Neural cell (in vitro differentiated cells): ENCODE measurements at regions not wholly inside any gene's neighbourhood (a gene's known extent, or its start where the extent isn't known, plus 50 kb on each side); places are given as distances from the start of the nearest gene placed in this dataset.

Experiments
- CTCF ChIP-seq: fragments of 450-650 bp; IDR thresholded peaks from 2 replicates; pipeline ENCODE4 v1.5.1; 2014; ENCODE audit warnings: antibody characterized with exemption, mild to moderate bottlenecking, moderate library complexity; ENCODE audit not compliant: poor library complexity, severe bottlenecking
- EP300 ChIP-seq: fragments of 450-650 bp; conservative IDR thresholded peaks from 2 replicates; pipeline ENCODE4 v1.6.1; 2014; ENCODE audit warnings: antibody characterized with exemption, mild to moderate bottlenecking, moderate library complexity; ENCODE audit not compliant: poor library complexity, severe bottlenecking
- EZH2 ChIP-seq: fragments of 200-600, 300-800 bp; shearing (Covaris generic), sonication (generic); IDR thresholded peaks from 2 replicates; pipeline ENCODE4 v1.6.1; 2014; ENCODE audit warnings: antibody characterized with exemption, low read length, borderline replicate concordance, mild to moderate bottlenecking; ENCODE audit not compliant: insufficient read depth, poor library complexity, severe bottlenecking
- MXI1 ChIP-seq: fragments of 450-650 bp; conservative IDR thresholded peaks from 2 replicates; pipeline ENCODE4 v1.6.1; 2014; ENCODE audit warnings: antibody characterized with exemption, mild to moderate bottlenecking; ENCODE audit not compliant: poor library complexity, severe bottlenecking
- POLR2AphosphoS5 ChIP-seq: IDR thresholded peaks from 2 replicates; pipeline ENCODE4 v1.6.1; 2012
- RAD21 ChIP-seq: fragments of 450-650 bp; conservative IDR thresholded peaks from 2 replicates; pipeline ENCODE4 v1.6.1; 2014; ENCODE audit warnings: antibody characterized with exemption, mild to moderate bottlenecking, moderate library complexity
- REST ChIP-seq: IDR thresholded peaks from 2 replicates; pipeline ENCODE4 v1.6.1; 2012; ENCODE audit warnings: borderline replicate concordance
- SMC3 ChIP-seq: fragments of 450-650 bp; conservative IDR thresholded peaks from 2 replicates; pipeline ENCODE4 v1.6.1; 2014; ENCODE audit warnings: antibody characterized with exemption, mild to moderate bottlenecking, moderate library complexity; ENCODE audit not compliant: poor library complexity

GRCh38 chr7:93817526-93817925 is 73.0 kb downstream of the TFPI2 start:
- TF ChIP-seq CTCF (no peak), SMC3 (no peak), EP300 (no peak), EZH2 (no peak), RAD21 (no peak), POLR2AphosphoS5 (no peak), REST (no peak), MXI1 (no peak)
